ENCODE measurements at regions not wholly inside any gene's neighbourhood (a gene's known extent, or its start where the extent isn't known, plus 50 kb on each side); places are given as distances from the start of the nearest gene placed in this dataset.
A peak's percentile ranks its signal among the peaks of the same experiment; 100 is the strongest.

GRCh38 chr1:186620566-186621350 lies 59.5 kb downstream of the PTGS2 start:
- DNase-seq (ENCODE audit: low spot score), result peak; percentile 12
- in situ Hi-C loops (cut with MboI; ENCODE audit: low pct_unique_long_range_greater_than_20kb, low sequenced_read_pairs, unreplicated experiment), result loop anchor here (25.0 kb wide), 1 partner anchor 192 kb away; no protein-coding TSS in a partner anchor
- no peak for TF ChIP-seq CTCF (IDR thresholded peaks at IDR 0.05; ENCODE audit: extremely low read depth, insufficient read depth, missing control alignments)

GRCh38 chr1:186618401-186619170 lies 61.6 kb downstream of the PTGS2 start:
- in situ Hi-C loops (cut with MboI; ENCODE audit: low pct_unique_long_range_greater_than_20kb, low sequenced_read_pairs, unreplicated experiment), result loop anchor here (10.0 to 25.0 kb wide), 2 partner anchors 194 to 366 kb away; no protein-coding TSS in a partner anchor
- peak; percentile 74 for DNase-seq (ENCODE audit: low spot score)
- TF ChIP-seq CTCF (IDR thresholded peaks at IDR 0.05; ENCODE audit: extremely low read depth, insufficient read depth, missing control alignments), result no peak

GRCh38 chr1:186617926-186618325 lies 62.3 kb downstream of the PTGS2 start:
- in situ Hi-C loops (cut with MboI; ENCODE audit: low pct_unique_long_range_greater_than_20kb, low sequenced_read_pairs, unreplicated experiment), result loop anchor here (10.0 to 25.0 kb wide), 2 partner anchors 194 to 367 kb away; no protein-coding TSS in a partner anchor
- no peak for TF ChIP-seq CTCF (IDR thresholded peaks at IDR 0.05; ENCODE audit: extremely low read depth, insufficient read depth, missing control alignments)
- DNase-seq (ENCODE audit: low spot score), result peak; percentile 14

- no peak for TF ChIP-seq CTCF (IDR thresholded peaks at IDR 0.05; ENCODE audit: extremely low read depth, insufficient read depth, missing control alignments)
- in situ Hi-C loops (cut with MboI; ENCODE audit: low pct_unique_long_range_greater_than_20kb, low sequenced_read_pairs, unreplicated experiment), result loop anchor here (10.0 to 25.0 kb wide), 2 partner anchors 196 to 368 kb away; no protein-coding TSS in a partner anchor
- DNase-seq (ENCODE audit: low spot score), result no peak
Measured at GRCh38 chr1:186616511-186616910, 63.7 kb downstream of the PTGS2 start.

- in situ Hi-C loops (cut with MboI; ENCODE audit: low pct_unique_long_range_greater_than_20kb, low sequenced_read_pairs, unreplicated experiment), result loop anchor here (10.0 to 25.0 kb wide), 2 partner anchors 197 to 369 kb away; no protein-coding TSS in a partner anchor
- no peak for DNase-seq (ENCODE audit: low spot score)
- no peak for TF ChIP-seq CTCF (IDR thresholded peaks at IDR 0.05; ENCODE audit: extremely low read depth, insufficient read depth, missing control alignments)
Measured at GRCh38 chr1:186615332-186615731, 64.9 kb downstream of the PTGS2 start.

GRCh38 chr1:186611156-186611555 lies 69.1 kb downstream of the PTGS2 start:
- TF ChIP-seq CTCF (IDR thresholded peaks at IDR 0.05; ENCODE audit: extremely low read depth, insufficient read depth, missing control alignments), result no peak
- no peak for DNase-seq (ENCODE audit: low spot score)

More at GRCh38 chr1:186611156-186611555, 69.1 kb downstream of the PTGS2 start:
- in situ Hi-C loops (cut with MboI; ENCODE audit: low pct_unique_long_range_greater_than_20kb, low sequenced_read_pairs, unreplicated experiment), result loop anchor here (10.0 to 25.0 kb wide), 2 partner anchors 201 to 374 kb away; no protein-coding TSS in a partner anchor

Measured in GM13977 (cell line).